ENCODE measurements at regions not wholly inside any gene's neighbourhood (a gene's known extent, or its start where the extent isn't known, plus 50 kb on each side); places are given as distances from the start of the nearest gene placed in this dataset.

GRCh38 chr13:58611117-58611516, 979.6 kb downstream of the PCDH17 start:
- no peaks in the 10 kb centered on the region; the same call in 1 of the 2 replicates for H3K27me3 Mint-ChIP-seq (ENCODE audit: low read depth)
- no peak overlapping the region for H2AFZ ChIP-seq (ENCODE audit: low read length)

More at GRCh38 chr13:58611117-58611516, 979.6 kb downstream of the PCDH17 start:
- Histone ChIP-seq H3K79me2 (ENCODE audit: insufficient read depth, low read length) (no peaks in the 10 kb centered on the region), H2BK20ac (ENCODE audit: low read depth, low read length, poor library complexity, severe bottlenecking) (no peak overlapping the region), H4K5ac (ENCODE audit: insufficient read length, low read depth, low read length) (no peak overlapping the region), H3K18ac (ENCODE audit: insufficient read length, low read depth, low read length) (no peak overlapping the region), H2BK5ac (ENCODE audit: insufficient read length, low read length) (no peak overlapping the region), H3K27ac (ENCODE audit: insufficient read length, low read depth, low read length) (no peak overlapping the region), H2BK120ac (ENCODE audit: low read depth, low read length, poor library complexity, severe bottlenecking) (no peak overlapping the region), H3K27me3 (ENCODE audit: insufficient read depth, low read length) (no peaks in the 10 kb centered on the region), H3K79me1 (ENCODE audit: insufficient read depth, low read depth, low read length, poor library complexity, severe bottlenecking) (no peaks in the 10 kb centered on the region), H2BK12ac (ENCODE audit: insufficient read length, low read depth, low read length) (no peak overlapping the region), H3K14ac (ENCODE audit: insufficient read depth, low read length) (no peak overlapping the region), H4K8ac (replicated peaks; ENCODE audit: insufficient read length, low read depth, low read length) (no peak overlapping the region), H3K4me1 (ENCODE audit: insufficient read depth, low read length) (no peaks in the 10 kb centered on the region), H3K4me2 (ENCODE audit: insufficient read depth, insufficient read length, low read length) (no peak overlapping the region), H4K20me1 (ENCODE audit: control insufficient read depth, insufficient read depth, insufficient read length) (no peaks in the 10 kb centered on the region), H2AK5ac (ENCODE audit: insufficient read length, low read length) (no peak overlapping the region), H3K9me3 (ENCODE audit: control insufficient read depth, low read depth, low read length) (no peaks in the 10 kb centered on the region), H2BK15ac (ENCODE audit: low read depth, low read length) (no peak overlapping the region), H3T11ph (ENCODE audit: low read length) (no peak overlapping the region), H3K56ac (ENCODE audit: insufficient read length, low read depth, low read length) (no peak overlapping the region), H4K91ac (ENCODE audit: insufficient read length, low read depth, low read length) (no peak overlapping the region), H3K4ac (ENCODE audit: low read depth, low read length) (no peak overlapping the region), H3K23me2 (ENCODE audit: insufficient read length, low read depth, low read length, poor library complexity, severe bottlenecking) (no peaks in the 10 kb centered on the region), H3K23ac (ENCODE audit: insufficient read length, low read depth, low read length) (no peak overlapping the region), H3K9ac (ENCODE audit: extremely low read depth, insufficient read length, low read length) (no peak overlapping the region)
- WGBS (ENCODE audit: extremely low coverage, insufficient read length, low lambda C conversion rate), result no CpG with 5 or more reads among the region's 11 CpGs
- peaks cover 4 to 5% of the 10 kb centered on the region in 2 experiments; a peak in 1 of 4 replicates for H3K4me1 Mint-ChIP-seq
- H3K36me3 Mint-ChIP-seq (ENCODE audit: insufficient read depth in 1 of 3, low read depth in 3 of 3), result no peaks in the 10 kb centered on the region; a peak in 3 of 7 replicates
- no peak overlapping the region for H3K4me3 Mint-ChIP-seq
- TF ChIP-seq CTCF (conservative IDR thresholded peaks at IDR 0.05), result no peak
- H3K27ac Mint-ChIP-seq, result no peak overlapping the region
- peaks cover 0 to 4% of the 10 kb centered on the region in 2 experiments; a peak in 3 of 5 replicates for H3K9me3 Mint-ChIP-seq
- no peak for DNase-seq
